WERI-Rb-1 (cell line): ENCODE measurements at regions not wholly inside any gene's neighbourhood (a gene's known extent, or its start where the extent isn't known, plus 50 kb on each side); places are given as distances from the start of the nearest gene placed in this dataset.

Experiments
- DNase-seq: peaks from one replicate; pipeline ENCODE4 v3.0.0-alpha.2; 2020
- H3K27ac ChIP-seq: fragments of 250-450 bp; sonication (Bioruptor Pico); 2 replicates; pipeline ENCODE4 v1.5.1; 2020; ENCODE audit warnings: mild to moderate bottlenecking, moderate library complexity
- H3K27me3 ChIP-seq: fragments of 250-450 bp; sonication (Bioruptor Pico); 2 replicates; pipeline ENCODE4 v1.5.1; 2021; ENCODE audit warnings: mild to moderate bottlenecking, low read depth, moderate library complexity; ENCODE audit not compliant: insufficient read depth, severe bottlenecking
- H3K36me3 ChIP-seq: fragments of 250-450 bp; sonication (Bioruptor Pico); 2 replicates; pipeline ENCODE4 v1.5.1; 2020; ENCODE audit warnings: mild to moderate bottlenecking, moderate library complexity
- H3K4me3 ChIP-seq: 2 replicates; pipeline ENCODE4 v1.5.1; 2011; ENCODE audit warnings: low read depth, mild to moderate bottlenecking, control low read depth, low read length
- H3K9me3 ChIP-seq: fragments of 250-450 bp; sonication (Bioruptor Pico); 2 replicates; pipeline ENCODE4 v1.5.1; 2021; ENCODE audit warnings: mild to moderate bottlenecking, moderate library complexity; ENCODE audit not compliant: severe bottlenecking
- CTCF ChIP-seq: IDR thresholded peaks from 2 replicates; pipeline ENCODE4 v1.5.1; 2011; ENCODE audit warnings: low read depth, mild to moderate bottlenecking, control low read depth, inconsistent platforms, low read length

GRCh38 chr4:77493120-77493752, 112.4 kb upstream of the CXCL13 start:
- Histone ChIP-seq H3K9me3 (no peaks in the 10 kb centered on the region), H3K27ac (no peak overlapping the region), H3K4me3 (no peak overlapping the region), H3K36me3 (no peaks in the 10 kb centered on the region), H3K27me3 (peaks cover 26% of the 10 kb centered on the region)
- no peak for DNase-seq
- no peak for TF ChIP-seq CTCF

GRCh38 chr4:77493829-77494551, 111.6 kb upstream of the CXCL13 start:
- TF ChIP-seq CTCF: no peak
- H3K9me3 ChIP-seq: no peaks in the 10 kb centered on the region
- H3K27ac ChIP-seq: no peak overlapping the region
- no peak overlapping the region for H3K4me3 ChIP-seq
- no peaks in the 10 kb centered on the region for H3K36me3 ChIP-seq
- peaks cover 26% of the 10 kb centered on the region for H3K27me3 ChIP-seq
- no peak for DNase-seq

- no peaks in the 10 kb centered on the region for H3K36me3 ChIP-seq
- TF ChIP-seq CTCF: no peak
- no peaks in the 10 kb centered on the region for H3K9me3 ChIP-seq
- no peak overlapping the region for H3K4me3 ChIP-seq
- H3K27me3 ChIP-seq: peaks cover 21% of the 10 kb centered on the region
- DNase-seq: no peak
- H3K27ac ChIP-seq: no peak overlapping the region
Measured at GRCh38 chr4:77496457-77496856, 109.2 kb upstream of the CXCL13 start.

GRCh38 chr4:77500801-77501200, 104.8 kb upstream of the CXCL13 start:
- H3K27ac ChIP-seq: no peak overlapping the region
- H3K36me3 ChIP-seq: no peaks in the 10 kb centered on the region
- TF ChIP-seq CTCF: no peak
- no peaks in the 10 kb centered on the region for H3K27me3 ChIP-seq
- no peaks in the 10 kb centered on the region for H3K9me3 ChIP-seq
- H3K4me3 ChIP-seq: no peak overlapping the region
- DNase-seq: no peak

GRCh38 chr4:77501240-77501639, 104.4 kb upstream of the CXCL13 start:
- Histone ChIP-seq H3K4me3 (no peak overlapping the region), H3K27ac (no peak overlapping the region), H3K36me3 (no peaks in the 10 kb centered on the region), H3K9me3 (no peaks in the 10 kb centered on the region), H3K27me3 (no peaks in the 10 kb centered on the region)
- no peak for TF ChIP-seq CTCF
- DNase-seq: no peak

GRCh38 chr4:77501851-77502250, 103.8 kb upstream of the CXCL13 start:
- DNase-seq: no peak
- Histone ChIP-seq H3K27me3 (no peaks in the 10 kb centered on the region), H3K27ac (no peak overlapping the region), H3K4me3 (no peak overlapping the region), H3K9me3 (no peaks in the 10 kb centered on the region), H3K36me3 (no peaks in the 10 kb centered on the region)
- no peak for TF ChIP-seq CTCF
